HG03457 (cell line): ENCODE measurements at regions not wholly inside any gene's neighbourhood (a gene's known extent, or its start where the extent isn't known, plus 50 kb on each side); places are given as distances from the start of the nearest gene placed in this dataset.
"Not testable (repeated sequence)": the region's sequence is repeated elsewhere in the genome, so short reads cannot be mapped to it uniquely, and the experiment has no call there.

Experiments used
- ATAC-seq: cut with Tn5 transposase; IDR thresholded peaks from one replicate; pipeline ENCODE4 v1.9.1; 2021; ENCODE audit warnings: moderate number of reproducible peaks; ENCODE audit not compliant: unreplicated experiment

- ATAC-seq, result not testable (repeated sequence)
These were observed 77.6 kb downstream of the HHIPL2 start for GRCh38 chr1:222470252-222470805.

- no peak for ATAC-seq
These were observed 81.6 kb downstream of the HHIPL2 start for GRCh38 chr1:222466150-222466865.

GRCh38 chr1:222465211-222466041 lies 82.5 kb downstream of the HHIPL2 start:
- peak; percentile 78 for ATAC-seq

GRCh38 chr1:222464841-222465210 lies 83.1 kb downstream of the HHIPL2 start:
- peak; percentile 24 for ATAC-seq

- no peak for ATAC-seq
These were observed 84.7 kb downstream of the HHIPL2 start for GRCh38 chr1:222463059-222463730.

GRCh38 chr1:222462601-222463000 lies 85.3 kb downstream of the HHIPL2 start:
- ATAC-seq, result no peak

GRCh38 chr1:222461941-222462340 lies 86.0 kb downstream of the HHIPL2 start:
- no peak for ATAC-seq

- ATAC-seq, result no peak
These were observed 88.3 kb downstream of the HHIPL2 start for GRCh38 chr1:222459652-222460051.

GRCh38 chr1:222457513-222457912 lies 90.4 kb downstream of the HHIPL2 start:
- no peak for ATAC-seq

GRCh38 chr1:222457084-222457483 lies 90.8 kb downstream of the HHIPL2 start:
- no peak for ATAC-seq

- peak; percentile 91 for ATAC-seq
These were observed 92.6 kb downstream of the HHIPL2 start for GRCh38 chr1:222455188-222455879.

GRCh38 chr1:222454782-222455181 lies 93.1 kb downstream of the HHIPL2 start:
- ATAC-seq, result no peak

- no peak for ATAC-seq
These were observed 93.7 kb downstream of the HHIPL2 start for GRCh38 chr1:222454186-222454585.

- no peak for ATAC-seq
These were observed 95.9 kb downstream of the HHIPL2 start for GRCh38 chr1:222452031-222452430.

GRCh38 chr1:222443566-222443965 lies 104.3 kb downstream of the HHIPL2 start:
- no peak for ATAC-seq

- no peak for ATAC-seq
These were observed 106.8 kb downstream of the HHIPL2 start for GRCh38 chr1:222441066-222441465.

GRCh38 chr1:222424826-222425225 lies 123.1 kb downstream of the HHIPL2 start:
- no peak for ATAC-seq

GRCh38 chr1:222421380-222421779 lies 126.5 kb downstream of the HHIPL2 start:
- no peak for ATAC-seq

- no peak for ATAC-seq
These were observed 127.3 kb downstream of the HHIPL2 start for GRCh38 chr1:222420633-222421032.

- ATAC-seq, result no peak
These were observed 129.2 kb downstream of the HHIPL2 start for GRCh38 chr1:222418654-222419053.

- ATAC-seq, result no peak
These were observed 130.6 kb downstream of the HHIPL2 start for GRCh38 chr1:222417264-222417663.
